ENCODE measurements at regions not wholly inside any gene's neighbourhood (a gene's known extent, or its start where the extent isn't known, plus 50 kb on each side); places are given as distances from the start of the nearest gene placed in this dataset.

- TF ChIP-seq CTCF (IDR thresholded peaks at IDR 0.05; ENCODE audit: borderline replicate concordance, extremely low read depth, low read length, poor library complexity, severe bottlenecking) (no peak), EZH2 (IDR thresholded peaks at IDR 0.05; ENCODE audit: borderline replicate concordance, low read depth, low read length, severe bottlenecking) (no peak)
Measured at GRCh38 chr4:126541820-126542219, 1090.9 kb upstream of the INTU start.
